ENCODE measurements at regions not wholly inside any gene's neighbourhood (a gene's known extent, or its start where the extent isn't known, plus 50 kb on each side); places are given as distances from the start of the nearest gene placed in this dataset.

GRCh38 chr5:68382640-68383039 is 167.1 kb downstream of the PIK3R1 start:
- TF ChIP-seq CTCF (IDR thresholded peaks at IDR 0.05; ENCODE audit: insufficient read depth, low read length), result no peak
- DNase-seq (ENCODE audit: low read depth), result no peak
- H3K4me3 ChIP-seq (ENCODE audit: low read depth, low read length), result no peak overlapping the region

GRCh38 chr5:68383888-68384310 is 168.3 kb downstream of the PIK3R1 start:
- no peak for TF ChIP-seq CTCF (IDR thresholded peaks at IDR 0.05; ENCODE audit: insufficient read depth, low read length)
- H3K4me3 ChIP-seq (ENCODE audit: low read depth, low read length), result no peak overlapping the region
- no peak for DNase-seq (ENCODE audit: low read depth)

DNA sequence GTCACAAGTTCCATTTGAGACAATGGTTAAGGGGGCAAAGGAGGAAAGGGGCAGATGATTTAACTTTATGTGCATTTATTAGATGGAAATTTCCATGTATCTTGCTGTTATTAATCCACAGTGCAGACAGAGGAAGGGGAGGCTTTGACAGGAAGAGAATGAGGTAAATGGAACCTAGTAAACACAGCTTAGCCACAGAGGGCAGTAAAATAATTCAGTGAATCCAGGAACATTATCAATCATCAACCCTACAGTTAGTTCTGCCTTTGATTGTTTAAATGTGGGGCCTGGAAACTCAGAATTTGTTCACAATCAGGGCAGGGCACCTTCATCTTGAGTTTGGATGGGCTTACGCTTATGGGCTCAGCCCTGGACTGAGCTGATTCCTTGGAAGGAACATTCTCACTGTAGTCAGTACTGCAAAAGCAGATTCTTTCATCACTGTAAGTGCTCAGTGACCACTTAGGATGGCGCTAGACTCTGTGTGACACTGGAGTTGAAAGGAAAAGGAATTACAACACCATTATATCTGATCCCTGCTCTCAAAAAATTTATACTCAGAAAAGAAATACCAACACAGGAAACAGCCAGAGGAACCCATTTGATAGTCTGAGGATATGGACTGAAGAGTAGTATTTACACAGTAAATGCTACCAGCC is 169.5 kb downstream of the PIK3R1 start:
- TF ChIP-seq CTCF (IDR thresholded peaks at IDR 0.05; ENCODE audit: insufficient read depth, low read length), result no peak
- no peak overlapping the region for H3K4me3 ChIP-seq (ENCODE audit: low read depth, low read length)
- DNase-seq (ENCODE audit: low read depth), result no peak

DNA sequence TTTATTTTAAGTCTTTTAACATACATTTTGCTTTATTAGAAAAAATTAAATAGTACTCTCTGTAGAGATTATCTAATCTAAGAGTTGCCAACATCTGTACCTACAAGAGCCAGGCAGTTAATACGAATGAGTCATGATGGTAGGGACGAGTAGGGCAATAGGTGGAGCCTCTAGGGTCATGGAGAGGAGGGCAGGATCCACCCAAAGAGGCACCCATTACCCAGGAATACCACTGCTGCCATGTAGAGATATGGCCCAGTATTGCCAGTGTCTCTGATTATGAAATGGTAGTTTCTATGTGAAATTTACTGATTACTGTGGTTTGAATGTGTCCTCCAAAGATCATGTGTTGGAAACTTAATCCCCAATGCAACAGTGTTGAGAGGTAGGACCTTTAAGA is 170.4 kb downstream of the PIK3R1 start:
- TF ChIP-seq CTCF (IDR thresholded peaks at IDR 0.05; ENCODE audit: insufficient read depth, low read length), result no peak
- no peak overlapping the region for H3K4me3 ChIP-seq (ENCODE audit: low read depth, low read length)
- no peak for DNase-seq (ENCODE audit: low read depth)

GRCh38 chr5:68387074-68387796 is 171.7 kb downstream of the PIK3R1 start:
- DNase-seq (ENCODE audit: low read depth), result no peak
- no peak for TF ChIP-seq CTCF (IDR thresholded peaks at IDR 0.05; ENCODE audit: insufficient read depth, low read length)
- no peak overlapping the region for H3K4me3 ChIP-seq (ENCODE audit: low read depth, low read length)

DNA sequence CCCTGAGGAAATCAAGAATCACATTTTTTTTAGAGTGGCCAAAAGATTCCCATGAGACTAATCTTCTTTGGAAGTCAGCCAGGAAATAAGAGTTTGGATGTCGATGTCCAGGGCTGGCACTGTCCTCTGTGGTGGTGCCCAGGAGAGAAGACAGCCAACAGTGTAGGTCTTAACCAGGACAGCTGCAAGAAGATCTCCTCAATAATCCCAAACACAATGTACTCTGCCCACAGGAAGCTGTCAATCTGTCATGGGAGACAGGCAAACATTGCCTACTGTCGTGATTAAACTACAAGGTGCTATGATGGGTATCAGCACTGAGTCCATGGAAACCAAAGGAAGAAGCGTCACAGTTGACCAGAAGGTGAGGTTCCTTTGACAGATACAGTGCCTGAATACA is 174.1 kb downstream of the PIK3R1 start:
- DNase-seq (ENCODE audit: low read depth), result no peak
- no peak for TF ChIP-seq CTCF (IDR thresholded peaks at IDR 0.05; ENCODE audit: insufficient read depth, low read length)
- H3K4me3 ChIP-seq (ENCODE audit: low read depth, low read length), result no peak overlapping the region

All from fibroblast of the aortic adventitia (primary cell).